ENCODE measurements at regions not wholly inside any gene's neighbourhood (a gene's known extent, or its start where the extent isn't known, plus 50 kb on each side); places are given as distances from the start of the nearest gene placed in this dataset.
"Not testable (repeated sequence)": the region's sequence is repeated elsewhere in the genome, so short reads cannot be mapped to it uniquely, and the experiment has no call there.

- TF ChIP-seq CHD2 (IDR thresholded peaks at IDR 0.05; ENCODE audit: low read length); GABPA (IDR thresholded peaks at IDR 0.05; ENCODE audit: borderline replicate concordance, insufficient read depth, low read length); POU5F1 (IDR thresholded peaks at IDR 0.05; ENCODE audit: low read depth, low read length); USF2 (IDR thresholded peaks at IDR 0.05; ENCODE audit: low read length); CTCF (IDR thresholded peaks at IDR 0.05; ENCODE audit: control extremely low read depth in 1 of 3, insufficient read depth in 1 of 3, low read depth in 1 of 3, low read length in 3 of 3); TAF1 (IDR thresholded peaks at IDR 0.05; ENCODE audit: low read depth, low read length); ZNF274 (IDR thresholded peaks at IDR 0.05; ENCODE audit: borderline replicate concordance, extremely low read depth, low read length); POLR2A (IDR thresholded peaks at IDR 0.05; ENCODE audit: control extremely low read depth in 1 of 2, low read depth in 2 of 2, low read length in 2 of 2): not testable (repeated sequence)
Measured at GRCh38 chr12:9396367-9396766, 188.2 kb upstream of the PZP start.
